ENCODE measurements at regions not wholly inside any gene's neighbourhood (a gene's known extent, or its start where the extent isn't known, plus 50 kb on each side); places are given as distances from the start of the nearest gene placed in this dataset.

DNA sequence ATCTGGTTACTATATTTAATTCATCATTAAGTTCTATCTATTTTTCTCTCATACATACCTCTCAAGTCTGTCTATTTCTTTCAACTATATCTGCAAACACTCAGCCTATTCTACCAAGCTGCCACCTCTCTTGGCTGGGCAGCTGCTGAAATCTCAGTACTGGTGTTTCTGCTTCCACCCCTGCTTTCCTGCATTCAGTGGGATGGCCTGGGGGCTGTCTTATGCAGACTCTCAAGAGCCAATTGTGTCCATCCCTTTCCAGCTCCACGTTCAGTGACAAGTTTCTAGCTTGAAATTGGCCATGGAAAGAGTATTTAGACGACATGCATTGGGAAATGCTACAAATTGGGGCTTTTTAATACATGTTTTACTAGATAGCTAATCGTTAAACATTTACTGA, 378.4 kb upstream of the DPPA4 start:
- Histone ChIP-seq H4K20me1 (ENCODE audit: control insufficient read depth, insufficient read depth) (no peaks in the 10 kb centered on the region), H3K27me3 (replicated peaks in 1 of 2; ENCODE audit: control insufficient read depth in 2 of 2, insufficient read depth in 2 of 2, low read length in 1 of 2) (no peaks in the 10 kb centered on the region), H3K79me2 (ENCODE audit: control insufficient read depth, insufficient read depth, low read length) (no peaks in the 10 kb centered on the region), H3K9me3 (replicated peaks; ENCODE audit: control insufficient read depth, insufficient read depth, low read length) (no peaks in the 10 kb centered on the region), H3K27ac (ENCODE audit: control insufficient read depth, insufficient read depth) (no peak overlapping the region), H3K4me2 (ENCODE audit: control insufficient read depth, insufficient read depth) (no peak overlapping the region), H2AFZ (ENCODE audit: control insufficient read depth, low read depth, low read length) (no peak overlapping the region), H3K36me3 (ENCODE audit: control insufficient read depth in 2 of 2, insufficient read depth in 2 of 2, low read length in 1 of 2) (no peaks in the 10 kb centered on the region), H3K4me1 (ENCODE audit: control insufficient read depth, insufficient read depth, low read length) (no peaks in the 10 kb centered on the region), H3K4me3 (no peak overlapping the region), H3K9ac (ENCODE audit: control insufficient read depth, insufficient read depth, low read length) (no peak overlapping the region)
- DNase-seq (ENCODE audit: low read depth, low spot score), result no peak
- TF ChIP-seq PKNOX1 (IDR thresholded peaks at IDR 0.05) (no peak), RCOR1 (conservative IDR thresholded peaks at IDR 0.05; ENCODE audit: low read depth, low read length) (no peak), STAT3 (IDR thresholded peaks at IDR 0.05; ENCODE audit: low read depth, low read length) (no peak), FOXK2 (IDR thresholded peaks at IDR 0.05) (no peak), CUX1 (IDR thresholded peaks at IDR 0.05; ENCODE audit: insufficient replicate concordance, low read depth, low read length) (no peak), SP1 (IDR thresholded peaks at IDR 0.05; ENCODE audit: low read depth, low read length) (no peak), SKIL (IDR thresholded peaks at IDR 0.05; ENCODE audit: low read depth, poor library complexity, severe bottlenecking) (no peak), MAX (IDR thresholded peaks at IDR 0.05; ENCODE audit: low read depth, low read length) (no peak), NFIC (IDR thresholded peaks at IDR 0.05; ENCODE audit: low read depth, low read length) (no peak), PML (IDR thresholded peaks at IDR 0.05; ENCODE audit: low read length) (no peak), HDAC6 (IDR thresholded peaks at IDR 0.05; ENCODE audit: unreplicated experiment) (no peak), SRF (IDR thresholded peaks at IDR 0.05; ENCODE audit: low read depth in 2 of 2, low read length in 2 of 2) (no peak), ZNF217 (IDR thresholded peaks at IDR 0.05) (no peak), TCF7 (IDR thresholded peaks at IDR 0.05; ENCODE audit: borderline replicate concordance) (no peak), KDM1A (IDR thresholded peaks at IDR 0.05; ENCODE audit: borderline replicate concordance) (no peak)
- ChIA-PET RAD21 (ENCODE audit: unreplicated experiment) (no interaction called here), POLR2A (no interaction called here), CTCF (no interaction called here), SMC1A (ENCODE audit: uncharacterized antibody, unreplicated experiment) (no interaction called here)
- in situ Hi-C loops (cut with MboI) (no loop called here), intact Hi-C loops (cut with micrococcal nuclease; ENCODE audit: unreplicated experiment) (no loop called here)
- BruUV-seq (replicated peaks), result no TSS peak
- no peak for ATAC-seq
- WGBS (ENCODE audit: insufficient coverage, insufficient replicate concordance, low lambda C conversion rate, missing lambda C conversion rate), result 11% methylated on average over 3 of the region's 3 CpGs
- FAIRE-seq, result no peak

Measured in GM12878 (cell line).